ENCODE measurements at regions not wholly inside any gene's neighbourhood (a gene's known extent, or its start where the extent isn't known, plus 50 kb on each side); places are given as distances from the start of the nearest gene placed in this dataset.
"Not testable (repeated sequence)": the region's sequence is repeated elsewhere in the genome, so short reads cannot be mapped to it uniquely, and the experiment has no call there.

- DNase-seq (ENCODE audit: low read depth), result no peak
Observed at GRCh38 chr10:7027237-7027912, 383.5 kb downstream of the SFMBT2 start.

GRCh38 chr10:7026818-7027217 lies 384.0 kb downstream of the SFMBT2 start:
- no peak for DNase-seq (ENCODE audit: low read depth)

- no peak for DNase-seq (ENCODE audit: low read depth)
Observed at GRCh38 chr10:7025296-7025695, 385.5 kb downstream of the SFMBT2 start.

GRCh38 chr10:7015457-7015856 lies 395.4 kb downstream of the SFMBT2 start:
- DNase-seq (ENCODE audit: low read depth), result no peak

- DNase-seq (ENCODE audit: low read depth), result no peak
Observed at GRCh38 chr10:7014721-7015120, 396.1 kb downstream of the SFMBT2 start.

- no peak for DNase-seq (ENCODE audit: low read depth)
Observed at GRCh38 chr10:7011994-7012393, 398.8 kb downstream of the SFMBT2 start.

- DNase-seq (ENCODE audit: low read depth), result no peak
Observed at GRCh38 chr10:7008645-7009044, 402.2 kb downstream of the SFMBT2 start.

GRCh38 chr10:7007600-7008190 lies 403.1 kb downstream of the SFMBT2 start:
- DNase-seq (ENCODE audit: low read depth), result no peak

- DNase-seq (ENCODE audit: low read depth), result no peak
Observed at GRCh38 chr10:7006566-7006965, 404.3 kb downstream of the SFMBT2 start.

- no peak for DNase-seq (ENCODE audit: low read depth)
Observed at GRCh38 chr10:7003831-7004395, 406.9 kb downstream of the SFMBT2 start.

- no peak for DNase-seq (ENCODE audit: low read depth)
Observed at GRCh38 chr10:7000061-7000460, 410.8 kb downstream of the SFMBT2 start.

GRCh38 chr10:6999232-6999925 lies 411.5 kb downstream of the SFMBT2 start:
- DNase-seq (ENCODE audit: low read depth), result no peak

GRCh38 chr10:6997509-6997908 lies 413.3 kb downstream of the SFMBT2 start:
- DNase-seq (ENCODE audit: low read depth), result no peak

- no peak for DNase-seq (ENCODE audit: low read depth)
Observed at GRCh38 chr10:6996431-6996830, 414.4 kb downstream of the SFMBT2 start.

GRCh38 chr10:6995831-6996230 lies 415.0 kb downstream of the SFMBT2 start:
- no peak for DNase-seq (ENCODE audit: low read depth)

- no peak for DNase-seq (ENCODE audit: low read depth)
Observed at GRCh38 chr10:6995341-6995740, 415.3 kb upstream of the PRKCQ start.

- DNase-seq (ENCODE audit: low read depth), result no peak
Observed at GRCh38 chr10:6990891-6991290, 410.8 kb upstream of the PRKCQ start.

GRCh38 chr10:6988654-6989053 lies 408.6 kb upstream of the PRKCQ start:
- DNase-seq (ENCODE audit: low read depth), result no peak

GRCh38 chr10:6987536-6987945 lies 407.5 kb upstream of the PRKCQ start:
- DNase-seq (ENCODE audit: low read depth), result no peak

- no peak for DNase-seq (ENCODE audit: low read depth)
Observed at GRCh38 chr10:6986927-6987326, 406.9 kb upstream of the PRKCQ start.

- no peak for DNase-seq (ENCODE audit: low read depth)
Observed at GRCh38 chr10:6985644-6986043, 405.6 kb upstream of the PRKCQ start.

GRCh38 chr10:6984971-6985370 lies 404.9 kb upstream of the PRKCQ start:
- DNase-seq (ENCODE audit: low read depth), result no peak

- not testable (repeated sequence) for DNase-seq (ENCODE audit: low read depth)
Observed at GRCh38 chr10:6984016-6984415, 403.9 kb upstream of the PRKCQ start.

All from GM04504 (cell line).